ENCODE measurements at regions not wholly inside any gene's neighbourhood (a gene's known extent, or its start where the extent isn't known, plus 50 kb on each side); places are given as distances from the start of the nearest gene placed in this dataset.
A peak's percentile ranks its signal among the peaks of the same experiment; 100 is the strongest.
"Not testable (repeated sequence)": the region's sequence is repeated elsewhere in the genome, so short reads cannot be mapped to it uniquely, and the experiment has no call there.

- DNase-seq (ENCODE audit: low spot score); H3K27ac Mint-ChIP-seq; intact Hi-C loops (cut with micrococcal nuclease); H3K9me3 Mint-ChIP-seq; H3K36me3 Mint-ChIP-seq (ENCODE audit: low read depth); H3K4me3 Mint-ChIP-seq; H3K27me3 Mint-ChIP-seq (ENCODE audit: insufficient read depth); H3K4me1 Mint-ChIP-seq (ENCODE audit: low read depth): not testable (repeated sequence)
Observed at GRCh38 chr16:32039919-32040318, 166.3 kb downstream of the ZNF267 start.

GRCh38 chr16:32066016-32066651 lies 187.0 kb upstream of the TP53TG3D start:
- H3K27me3 Mint-ChIP-seq (ENCODE audit: insufficient read depth); H3K9me3 Mint-ChIP-seq; H3K4me1 Mint-ChIP-seq (ENCODE audit: low read depth); H3K4me3 Mint-ChIP-seq; H3K27ac Mint-ChIP-seq; H3K36me3 Mint-ChIP-seq (ENCODE audit: low read depth); intact Hi-C loops (cut with micrococcal nuclease); DNase-seq (ENCODE audit: low spot score): not testable (repeated sequence)

- H3K27me3 Mint-ChIP-seq (ENCODE audit: insufficient read depth); H3K36me3 Mint-ChIP-seq (ENCODE audit: low read depth); intact Hi-C loops (cut with micrococcal nuclease); H3K4me1 Mint-ChIP-seq (ENCODE audit: low read depth); H3K9me3 Mint-ChIP-seq; DNase-seq (ENCODE audit: low spot score); H3K4me3 Mint-ChIP-seq; H3K27ac Mint-ChIP-seq: not testable (repeated sequence)
Observed at GRCh38 chr16:32071586-32071985, 181.5 kb upstream of the TP53TG3D start.

GRCh38 chr16:32083891-32084290 lies 169.2 kb upstream of the TP53TG3D start:
- DNase-seq (ENCODE audit: low spot score); H3K36me3 Mint-ChIP-seq (ENCODE audit: low read depth); H3K27ac Mint-ChIP-seq; H3K4me3 Mint-ChIP-seq; H3K27me3 Mint-ChIP-seq (ENCODE audit: insufficient read depth); H3K9me3 Mint-ChIP-seq; H3K4me1 Mint-ChIP-seq (ENCODE audit: low read depth); intact Hi-C loops (cut with micrococcal nuclease): not testable (repeated sequence)

- DNase-seq (ENCODE audit: low spot score); H3K27ac Mint-ChIP-seq; H3K4me3 Mint-ChIP-seq; H3K9me3 Mint-ChIP-seq; H3K27me3 Mint-ChIP-seq (ENCODE audit: insufficient read depth); H3K4me1 Mint-ChIP-seq (ENCODE audit: low read depth); H3K36me3 Mint-ChIP-seq (ENCODE audit: low read depth); intact Hi-C loops (cut with micrococcal nuclease): not testable (repeated sequence)
Observed at GRCh38 chr16:32084656-32085401, 168.3 kb upstream of the TP53TG3D start.

- H3K27me3 Mint-ChIP-seq (ENCODE audit: insufficient read depth); intact Hi-C loops (cut with micrococcal nuclease); H3K36me3 Mint-ChIP-seq (ENCODE audit: low read depth); H3K4me3 Mint-ChIP-seq; H3K9me3 Mint-ChIP-seq; DNase-seq (ENCODE audit: low spot score); H3K27ac Mint-ChIP-seq; H3K4me1 Mint-ChIP-seq (ENCODE audit: low read depth): not testable (repeated sequence)
Observed at GRCh38 chr16:32085438-32086141, 167.5 kb upstream of the TP53TG3D start.

GRCh38 chr16:32115562-32115961 lies 137.5 kb upstream of the TP53TG3D start:
- H3K4me1 Mint-ChIP-seq (ENCODE audit: low read depth); H3K4me3 Mint-ChIP-seq; intact Hi-C loops (cut with micrococcal nuclease); H3K27ac Mint-ChIP-seq; H3K36me3 Mint-ChIP-seq (ENCODE audit: low read depth); H3K9me3 Mint-ChIP-seq; DNase-seq (ENCODE audit: low spot score): not testable (repeated sequence)
- H3K27me3 Mint-ChIP-seq (ENCODE audit: insufficient read depth): peaks cover 11% of the 10 kb centered on the region

GRCh38 chr16:32116080-32116479 lies 137.0 kb upstream of the TP53TG3D start:
- Mint-ChIP-seq H3K4me1 (ENCODE audit: low read depth) (no peaks in the 10 kb centered on the region), H3K4me3 (peak overlapping the region; percentile 42), H3K27me3 (ENCODE audit: insufficient read depth) (peaks cover 10% of the 10 kb centered on the region), H3K36me3 (ENCODE audit: low read depth) (no peaks in the 10 kb centered on the region), H3K9me3 (no peaks in the 10 kb centered on the region), H3K27ac (no peak overlapping the region)
- DNase-seq (ENCODE audit: low spot score): no peak
- intact Hi-C loops (cut with micrococcal nuclease): no loop called here

- H3K27me3 Mint-ChIP-seq (ENCODE audit: insufficient read depth); H3K4me3 Mint-ChIP-seq; intact Hi-C loops (cut with micrococcal nuclease); H3K9me3 Mint-ChIP-seq; H3K27ac Mint-ChIP-seq; DNase-seq (ENCODE audit: low spot score); H3K4me1 Mint-ChIP-seq (ENCODE audit: low read depth); H3K36me3 Mint-ChIP-seq (ENCODE audit: low read depth): not testable (repeated sequence)
Observed at GRCh38 chr16:32116533-32116932, 136.6 kb upstream of the TP53TG3D start.

GRCh38 chr16:32120372-32120771 lies 132.7 kb upstream of the TP53TG3D start:
- H3K27me3 Mint-ChIP-seq (ENCODE audit: insufficient read depth); DNase-seq (ENCODE audit: low spot score); H3K4me3 Mint-ChIP-seq; intact Hi-C loops (cut with micrococcal nuclease); H3K27ac Mint-ChIP-seq; H3K4me1 Mint-ChIP-seq (ENCODE audit: low read depth); H3K36me3 Mint-ChIP-seq (ENCODE audit: low read depth); H3K9me3 Mint-ChIP-seq: not testable (repeated sequence)

GRCh38 chr16:32120779-32121178 lies 132.3 kb upstream of the TP53TG3D start:
- H3K27ac Mint-ChIP-seq; H3K4me3 Mint-ChIP-seq; H3K4me1 Mint-ChIP-seq (ENCODE audit: low read depth); intact Hi-C loops (cut with micrococcal nuclease); H3K9me3 Mint-ChIP-seq; H3K36me3 Mint-ChIP-seq (ENCODE audit: low read depth); H3K27me3 Mint-ChIP-seq (ENCODE audit: insufficient read depth); DNase-seq (ENCODE audit: low spot score): not testable (repeated sequence)

- H3K36me3 Mint-ChIP-seq (ENCODE audit: low read depth); H3K4me1 Mint-ChIP-seq (ENCODE audit: low read depth); DNase-seq (ENCODE audit: low spot score); intact Hi-C loops (cut with micrococcal nuclease); H3K4me3 Mint-ChIP-seq; H3K27me3 Mint-ChIP-seq (ENCODE audit: insufficient read depth); H3K27ac Mint-ChIP-seq; H3K9me3 Mint-ChIP-seq: not testable (repeated sequence)
Observed at GRCh38 chr16:32121273-32121900, 131.7 kb upstream of the TP53TG3D start.

GRCh38 chr16:32152434-32152833 lies 100.7 kb upstream of the TP53TG3D start:
- H3K27ac Mint-ChIP-seq; H3K4me3 Mint-ChIP-seq; H3K4me1 Mint-ChIP-seq (ENCODE audit: low read depth); H3K9me3 Mint-ChIP-seq; intact Hi-C loops (cut with micrococcal nuclease); DNase-seq (ENCODE audit: low spot score); H3K36me3 Mint-ChIP-seq (ENCODE audit: low read depth); H3K27me3 Mint-ChIP-seq (ENCODE audit: insufficient read depth): not testable (repeated sequence)

Measured in activated T-helper 1 cell treated with anti-CD3 and anti-CD28 coated beads, Interleukin-12 subunit alpha, Interleukin-12 subunit beta, Interleukin-2, Interleukin-4 antibody, amounts not matched to agents 30 ng/mL and 10 ng/mL and 1 ng/mL, durations not matched to agents 14 hours and 24 hours and 36 hours (primary cell).